Astrocyte of the cerebellum (primary cell): ENCODE measurements at regions not wholly inside any gene's neighbourhood (a gene's known extent, or its start where the extent isn't known, plus 50 kb on each side); places are given as distances from the start of the nearest gene placed in this dataset.

Experiments used
- DNase-seq: peaks from one replicate; pipeline ENCODE4 v3.0.0-alpha.2; 2011; ENCODE audit warnings: low read depth
- H3K4me3 ChIP-seq: 2 replicates; pipeline ENCODE4 v1.5.1; 2011; ENCODE audit warnings: mild to moderate bottlenecking, low read depth, low read length, moderate library complexity
- CTCF ChIP-seq: IDR thresholded peaks from 2 replicates; pipeline ENCODE4 v1.5.1; 2012; ENCODE audit warnings: low read length, low read depth, moderate library complexity, mild to moderate bottlenecking; ENCODE audit errors: missing control alignments
- in situ Hi-C: cut with HindIII; loops from 2 replicates; pipeline ENCODE4 v1.10.0; 2017; ENCODE audit warnings: low sequenced_read_pairs

- no peak for TF ChIP-seq CTCF
- H3K4me3 ChIP-seq, result no peak overlapping the region
- in situ Hi-C loops, result no loop called here
- DNase-seq, result no peak
Observed at GRCh38 chr7:52006674-52007073, 690.1 kb upstream of the COBL start.

GRCh38 chr7:52005613-52006012 lies 689.0 kb upstream of the COBL start:
- TF ChIP-seq CTCF, result no peak
- in situ Hi-C loops, result no loop called here
- H3K4me3 ChIP-seq, result no peak overlapping the region
- no peak for DNase-seq

GRCh38 chr7:51995596-51996179 lies 679.1 kb upstream of the COBL start:
- in situ Hi-C loops, result no loop called here
- no peak overlapping the region for H3K4me3 ChIP-seq
- no peak for DNase-seq
- TF ChIP-seq CTCF, result no peak

GRCh38 chr7:51982653-51983052 lies 666.0 kb upstream of the COBL start:
- no peak overlapping the region for H3K4me3 ChIP-seq
- no peak for TF ChIP-seq CTCF
- in situ Hi-C loops, result no loop called here
- DNase-seq, result no peak

- in situ Hi-C loops, result no loop called here
- DNase-seq, result no peak
- no peak overlapping the region for H3K4me3 ChIP-seq
- TF ChIP-seq CTCF, result no peak
Observed at GRCh38 chr7:51980812-51981211, 664.2 kb upstream of the COBL start.

GRCh38 chr7:51980313-51980712 lies 663.7 kb upstream of the COBL start:
- no peak for DNase-seq
- no peak overlapping the region for H3K4me3 ChIP-seq
- TF ChIP-seq CTCF, result no peak
- in situ Hi-C loops, result no loop called here

- in situ Hi-C loops, result no loop called here
- no peak overlapping the region for H3K4me3 ChIP-seq
- TF ChIP-seq CTCF, result no peak
- no peak for DNase-seq
Observed at GRCh38 chr7:51977913-51978312, 661.3 kb upstream of the COBL start.
